GM19328 (cell line): ENCODE measurements at regions not wholly inside any gene's neighbourhood (a gene's known extent, or its start where the extent isn't known, plus 50 kb on each side); places are given as distances from the start of the nearest gene placed in this dataset.

Source experiments
- ATAC-seq: cut with Tn5 transposase; IDR thresholded peaks from one replicate; pipeline ENCODE4 v1.9.1; 2021; ENCODE audit warnings: mild to moderate bottlenecking, moderate library complexity; ENCODE audit not compliant: unreplicated experiment

- no peak for ATAC-seq
Measured at GRCh38 chr6:100182313-100182712, 188.3 kb upstream of the MCHR2 start.

GRCh38 chr6:100181309-100181708, 187.3 kb upstream of the MCHR2 start:
- no peak for ATAC-seq

GRCh38 chr6:100179576-100179975, 185.6 kb upstream of the MCHR2 start:
- no peak for ATAC-seq

- ATAC-seq = no peak
Measured at GRCh38 chr6:100177956-100178355, 183.9 kb upstream of the MCHR2 start.

- no peak for ATAC-seq
Measured at GRCh38 chr6:100176951-100177710, 183.1 kb upstream of the MCHR2 start.

GRCh38 chr6:100176311-100176950, 182.4 kb upstream of the MCHR2 start:
- no peak for ATAC-seq

GRCh38 chr6:100175814-100176310, 181.8 kb upstream of the MCHR2 start:
- ATAC-seq = no peak

GRCh38 chr6:100173211-100173610, 179.2 kb upstream of the MCHR2 start:
- ATAC-seq = no peak

- ATAC-seq = no peak
Measured at GRCh38 chr6:100172322-100172713, 178.3 kb upstream of the MCHR2 start.

GRCh38 chr6:100171533-100172321, 177.7 kb upstream of the MCHR2 start:
- peak; percentile 91 for ATAC-seq

GRCh38 chr6:100168148-100168547, 174.1 kb upstream of the MCHR2 start:
- no peak for ATAC-seq

- ATAC-seq = no peak
Measured at GRCh38 chr6:100167585-100167984, 173.6 kb upstream of the MCHR2 start.

GRCh38 chr6:100166956-100167355, 172.9 kb upstream of the MCHR2 start:
- ATAC-seq = no peak

- no peak for ATAC-seq
Measured at GRCh38 chr6:100165442-100165841, 171.4 kb upstream of the MCHR2 start.

GRCh38 chr6:100163035-100163434, 169.0 kb upstream of the MCHR2 start:
- no peak for ATAC-seq

- ATAC-seq = no peak
Measured at GRCh38 chr6:100161782-100162365, 167.9 kb upstream of the MCHR2 start.

- no peak for ATAC-seq
Measured at GRCh38 chr6:100160930-100161329, 166.9 kb upstream of the MCHR2 start.

- no peak for ATAC-seq
Measured at GRCh38 chr6:100155141-100155540, 161.1 kb upstream of the MCHR2 start.

GRCh38 chr6:100153636-100154275, 159.7 kb upstream of the MCHR2 start:
- ATAC-seq = no peak

GRCh38 chr6:100152201-100152600, 158.2 kb upstream of the MCHR2 start:
- no peak for ATAC-seq

GRCh38 chr6:100144991-100145390, 151.0 kb upstream of the MCHR2 start:
- no peak for ATAC-seq
